ENCODE measurements at regions not wholly inside any gene's neighbourhood (a gene's known extent, or its start where the extent isn't known, plus 50 kb on each side); places are given as distances from the start of the nearest gene placed in this dataset.

DNA sequence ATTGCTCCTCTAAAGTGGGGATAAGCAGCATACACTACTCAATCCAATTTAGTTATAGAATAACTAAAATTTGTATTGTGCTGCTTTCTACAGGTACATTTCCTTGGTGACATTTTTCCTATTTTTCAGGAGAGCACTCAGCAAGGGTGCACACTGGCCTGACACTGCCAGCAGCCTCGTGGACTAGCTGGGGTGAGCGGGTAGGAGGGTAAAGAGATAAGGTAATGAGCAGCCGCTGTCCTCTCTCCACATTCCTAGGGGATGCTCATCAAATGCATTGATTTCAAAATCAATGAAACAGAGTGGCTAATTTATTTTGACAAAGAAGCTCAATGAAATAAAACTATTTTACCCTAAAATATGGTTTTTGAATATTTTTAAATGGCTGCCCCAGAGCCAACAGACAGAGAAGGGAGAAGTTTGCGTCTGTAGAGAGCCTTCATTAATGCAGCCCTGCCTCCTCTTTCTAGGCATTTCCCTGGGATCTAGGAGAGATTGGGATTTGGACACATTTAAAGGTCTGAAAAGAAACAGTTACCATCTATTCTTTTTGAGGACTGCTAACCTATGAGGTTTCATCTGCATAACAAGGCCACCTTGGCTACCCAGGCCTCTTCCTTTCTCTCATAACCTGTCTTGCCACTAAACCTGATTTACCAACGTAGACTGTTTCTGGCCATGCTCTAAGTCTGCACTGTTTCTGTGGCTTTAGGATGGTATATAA lies 561.0 kb downstream of the IPMK start:
- H3K4me3 ChIP-seq (ENCODE audit: low read depth, low read length): no peak overlapping the region
- TF ChIP-seq, protein P1, sequence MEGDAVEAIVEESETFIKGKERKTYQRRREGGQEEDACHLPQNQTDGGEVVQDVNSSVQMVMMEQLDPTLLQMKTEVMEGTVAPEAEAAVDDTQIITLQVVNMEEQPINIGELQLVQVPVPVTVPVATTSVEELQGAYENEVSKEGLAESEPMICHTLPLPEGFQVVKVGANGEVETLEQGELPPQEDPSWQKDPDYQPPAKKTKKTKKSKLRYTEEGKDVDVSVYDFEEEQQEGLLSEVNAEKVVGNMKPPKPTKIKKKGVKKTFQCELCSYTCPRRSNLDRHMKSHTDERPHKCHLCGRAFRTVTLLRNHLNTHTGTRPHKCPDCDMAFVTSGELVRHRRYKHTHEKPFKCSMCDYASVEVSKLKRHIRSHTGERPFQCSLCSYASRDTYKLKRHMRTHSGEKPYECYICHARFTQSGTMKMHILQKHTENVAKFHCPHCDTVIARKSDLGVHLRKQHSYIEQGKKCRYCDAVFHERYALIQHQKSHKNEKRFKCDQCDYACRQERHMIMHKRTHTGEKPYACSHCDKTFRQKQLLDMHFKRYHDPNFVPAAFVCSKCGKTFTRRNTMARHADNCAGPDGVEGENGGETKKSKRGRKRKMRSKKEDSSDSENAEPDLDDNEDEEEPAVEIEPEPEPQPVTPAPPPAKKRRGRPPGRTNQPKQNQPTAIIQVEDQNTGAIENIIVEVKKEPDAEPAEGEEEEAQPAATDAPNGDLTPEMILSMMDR (IDR thresholded peaks at IDR 0.05; ENCODE audit: low read depth, low read length): no peak

DNA sequence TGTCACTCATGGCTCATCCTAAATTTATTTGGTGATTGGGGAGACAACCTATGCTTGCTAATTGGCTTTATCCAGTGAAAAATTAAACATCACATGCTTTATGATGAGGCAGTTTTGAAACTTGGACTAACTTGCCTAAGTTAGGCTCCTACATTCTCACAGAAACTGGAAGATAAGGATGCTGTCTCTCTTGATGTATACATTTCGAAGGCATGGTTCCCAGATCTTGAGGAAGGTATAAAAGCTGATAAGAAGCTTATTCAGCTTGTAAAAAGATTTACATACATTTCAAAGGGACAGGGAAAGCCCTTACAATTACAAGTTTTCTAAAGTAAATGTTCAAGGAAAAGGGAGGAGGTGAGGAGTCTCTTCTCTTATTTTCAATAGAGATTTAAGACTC lies 561.7 kb downstream of the IPMK start:
- TF ChIP-seq, protein P1 (IDR thresholded peaks at IDR 0.05; ENCODE audit: low read depth, low read length): no peak
- no peak overlapping the region for H3K4me3 ChIP-seq (ENCODE audit: low read depth, low read length)

DNA sequence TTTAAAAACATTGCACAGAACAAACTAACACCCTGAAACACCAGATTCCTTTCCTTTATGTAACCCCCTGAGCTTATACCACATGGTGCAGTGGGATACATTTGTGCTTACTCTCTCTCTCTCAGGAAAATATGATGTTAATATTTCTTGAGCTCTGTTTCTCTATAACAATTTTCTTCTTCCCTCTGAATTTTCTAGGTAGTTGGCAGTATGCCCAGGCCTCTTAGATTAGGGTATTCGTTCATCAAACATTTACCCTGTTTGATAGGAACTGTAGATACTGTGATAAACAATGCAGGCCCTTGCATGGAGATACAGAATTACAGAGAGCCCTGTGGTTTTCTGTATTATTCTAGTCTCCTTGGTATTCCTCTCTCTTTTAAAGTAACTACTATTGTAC lies 567.8 kb downstream of the IPMK start:
- TF ChIP-seq, protein P1 (IDR thresholded peaks at IDR 0.05; ENCODE audit: low read depth, low read length): no peak
- no peak overlapping the region for H3K4me3 ChIP-seq (ENCODE audit: low read depth, low read length)

DNA sequence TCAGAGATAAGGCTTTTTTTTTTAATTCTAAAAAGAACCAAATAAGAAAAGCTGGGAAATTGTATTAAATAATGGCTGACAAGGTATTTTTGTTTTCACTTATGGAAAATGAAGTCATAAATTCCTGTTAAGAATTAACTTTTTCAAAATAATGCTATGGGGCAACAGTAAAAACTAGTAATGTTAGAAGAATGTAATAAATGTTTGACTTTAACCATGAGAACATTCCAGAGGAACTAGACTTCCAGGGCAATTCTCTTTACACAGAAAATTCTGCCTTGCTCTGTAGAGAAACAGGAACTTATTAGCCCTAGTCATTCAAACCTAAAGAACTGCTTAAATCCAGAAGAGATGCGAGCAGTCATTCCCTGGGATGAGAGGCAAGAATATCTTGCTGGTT lies 571.1 kb downstream of the IPMK start:
- no peak overlapping the region for H3K4me3 ChIP-seq (ENCODE audit: low read depth, low read length)
- TF ChIP-seq, protein P1 (IDR thresholded peaks at IDR 0.05; ENCODE audit: low read depth, low read length): no peak

DNA sequence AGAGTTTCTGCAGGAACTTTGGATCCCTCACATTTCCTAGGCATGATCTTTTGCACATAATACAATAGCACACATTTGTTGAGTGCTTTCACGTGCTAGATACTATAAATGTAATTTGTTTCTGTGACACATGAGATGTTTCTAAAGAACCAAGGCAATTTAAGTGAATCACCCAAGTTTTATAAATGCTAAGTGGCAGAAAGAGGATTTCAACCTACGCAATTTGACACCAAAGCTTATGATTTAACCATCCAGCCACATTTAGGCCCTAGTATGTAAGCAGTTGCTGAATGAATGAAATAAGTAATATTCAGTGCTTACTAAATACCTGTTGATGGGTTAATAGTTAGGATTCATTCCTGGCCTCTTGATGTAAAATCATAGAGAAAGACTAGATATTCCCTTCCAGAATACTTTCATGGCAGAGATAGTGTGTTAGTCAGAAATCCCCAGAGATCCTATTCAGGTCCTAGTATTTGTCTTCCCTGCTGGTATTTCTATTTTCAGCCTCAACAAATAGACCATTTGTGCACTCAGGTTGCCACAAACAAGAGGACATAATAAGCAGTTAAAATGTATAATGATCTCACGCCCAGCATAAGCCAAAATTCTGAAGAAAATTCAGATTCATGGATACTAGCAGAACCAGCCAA lies 572.6 kb downstream of the IPMK start:
- TF ChIP-seq, protein P1 (IDR thresholded peaks at IDR 0.05; ENCODE audit: low read depth, low read length): no peak
- H3K4me3 ChIP-seq (ENCODE audit: low read depth, low read length): no peak overlapping the region

DNA sequence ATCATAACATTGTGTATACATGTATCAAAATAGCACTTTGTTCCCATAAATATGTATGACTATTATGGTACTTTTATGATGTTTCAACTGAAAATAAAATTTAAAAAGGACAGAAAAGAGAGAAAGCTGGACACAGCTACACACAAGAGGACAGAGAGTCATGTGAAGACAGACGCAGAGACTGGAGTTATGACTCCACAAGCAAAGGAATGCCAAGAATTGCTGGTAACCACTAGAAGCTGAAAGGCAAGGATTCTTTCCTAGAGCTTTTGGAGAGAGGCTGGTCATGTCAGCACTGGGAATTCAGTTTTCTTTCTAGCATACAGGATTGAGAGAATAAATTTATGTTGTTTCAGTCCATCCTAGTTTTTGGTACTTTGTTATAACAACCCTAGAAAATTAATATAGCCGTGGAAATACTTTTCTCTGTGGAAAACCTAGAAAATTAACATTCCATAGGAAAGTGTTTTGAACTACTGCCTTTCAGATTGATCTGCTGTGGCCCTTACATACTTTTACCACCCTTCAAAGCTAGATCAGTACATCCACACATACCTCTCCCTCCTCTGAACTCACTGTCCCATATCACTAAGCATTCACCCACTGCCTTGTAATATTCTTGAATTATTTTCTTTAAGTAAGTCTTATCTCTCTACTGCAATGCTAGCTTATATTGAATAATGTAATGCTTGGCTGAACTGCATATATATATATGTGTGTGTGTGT lies 575.3 kb downstream of the IPMK start:
- no peak overlapping the region for H3K4me3 ChIP-seq (ENCODE audit: low read depth, low read length)
- TF ChIP-seq, protein P1 (IDR thresholded peaks at IDR 0.05; ENCODE audit: low read depth, low read length): no peak
